HCT116 (cell line): ENCODE measurements at regions not wholly inside any gene's neighbourhood (a gene's known extent, or its start where the extent isn't known, plus 50 kb on each side); places are given as distances from the start of the nearest gene placed in this dataset.

Experiments
- ATAC-seq: fragments of 200-7000 bp; cut with Tn5 transposase; 2 replicates; pipeline ENCODE4 v1.9.1; 2020; ENCODE audit warnings: mild to moderate bottlenecking, moderate library complexity
- BruUV-seq: library from RNA; stranded (reverse); fragments of 400-500 nt; replicated peaks from 2 replicates; lab custom pipeline; 2021; lab: Mats Ljungman, UMichigan
- CTCF ChIA-PET: fragments of 300-600 bp; sonication (Branson Sonifier 250); formaldehyde crosslinking; loops from one replicate; lab custom pipeline; 2021; ENCODE audit warnings: antibody characterized with exemption; lab: Charles Lee
- POLR2A ChIA-PET: fragments of 300-600, 350-600 bp; sonication (Branson Sonifier 250); formaldehyde crosslinking; loops from one replicate; lab custom pipeline; 2021; ENCODE audit warnings: antibody characterized with exemption; lab: Charles Lee
- RAD21 ChIA-PET, 2 experiments: fragments of 300-600 bp; sonication (Branson Sonifier 250); formaldehyde crosslinking; loops; one replicate each; lab custom pipeline; 2023; ENCODE audit warnings: low total read pairs in 2 of 2; ENCODE audit not compliant: uncharacterized antibody in 2 of 2, unreplicated experiment in 2 of 2, low non-redundant PET in 1 of 2; lab: Charles Lee
- DNase-seq: peaks from one replicate; pipeline ENCODE4 v3.0.0-alpha.2; 2010; ENCODE audit warnings: low read depth, low spot score
- H2AFZ ChIP-seq: fragments of 200-600 bp; shearing (Covaris generic), sonication (generic); 2 replicates; pipeline ENCODE4 v1.6.1; 2017; ENCODE audit warnings: low read depth, mixed run types, mixed read lengths, antibody characterized with exemption, low read length; ENCODE audit not compliant: poor library complexity, severe bottlenecking
- H3K27ac ChIP-seq: 2 replicates; pipeline ENCODE4 v1.5.1; 2012; ENCODE audit warnings: low read depth, low read length
- H3K27me3 ChIP-seq: fragments of 200-600 bp; sonication (generic); 2 replicates; pipeline ENCODE4 v1.6.1; 2016; ENCODE audit warnings: mixed run types, low read length, mixed read lengths; ENCODE audit not compliant: insufficient read depth
- H3K36me3 ChIP-seq, 2 experiments: fragments of 200-500 bp in 1 of 2; fragments of 200-600 bp in 1 of 2; sonication (Bioruptor generic) in 1 of 2; sonication (generic) in 1 of 2; 2 replicates each; pipeline versions ENCODE4 v1.5.1 to v1.6.1; 2014 to 2016; ENCODE audit warnings: low read length in 2 of 2, inconsistent platforms in 1 of 2, mixed read lengths in 1 of 2, mixed run types in 1 of 2; ENCODE audit not compliant: insufficient read depth in 2 of 2, control insufficient read depth in 1 of 2
- H3K4me1 ChIP-seq, 2 experiments: fragments of 200-600 bp in 1 of 2; sonication (generic) in 1 of 2; 2 replicates each; pipeline versions ENCODE4 v1.5.1 to v1.6.1; 2012 to 2017; ENCODE audit warnings: low read length in 2 of 2, inconsistent platforms in 1 of 2, mild to moderate bottlenecking in 1 of 2, mixed read lengths in 1 of 2, mixed run types in 1 of 2, moderate library complexity in 1 of 2; ENCODE audit not compliant: insufficient read depth in 2 of 2, control insufficient read depth in 1 of 2
- H3K4me2 ChIP-seq: fragments of 200-600 bp; sonication (generic); 2 replicates; pipeline ENCODE4 v1.6.1; 2017; ENCODE audit warnings: mixed run types, low read length, mixed read lengths
- H3K4me3 ChIP-seq, 2 experiments: fragments of 200-600 bp in 1 of 2; sonication (generic) in 1 of 2; replicated peaks in 1 of 2; 2 replicates each; pipeline ENCODE4 v1.5.1; 2011 to 2016; ENCODE audit warnings: low read length in 2 of 2, control low read depth in 1 of 2, low read depth in 1 of 2, mild to moderate bottlenecking in 1 of 2, mixed read lengths in 1 of 2, mixed run types in 1 of 2
- H3K79me2 ChIP-seq: fragments of 200-600 bp; sonication (generic); 2 replicates; pipeline ENCODE4 v1.6.1; 2017; ENCODE audit warnings: mild to moderate bottlenecking, mixed run types, low read length, moderate library complexity, mixed read lengths; ENCODE audit not compliant: insufficient read depth
- H3K9ac ChIP-seq: fragments of 200-600 bp; sonication (generic); 2 replicates; pipeline ENCODE4 v1.6.1; 2016; ENCODE audit warnings: low read length, mixed read lengths
- H3K9me2 ChIP-seq: fragments of 200-600 bp; sonication (generic), shearing (Covaris generic); 2 replicates; pipeline ENCODE4 v1.6.1; 2017; ENCODE audit warnings: mixed run types, mild to moderate bottlenecking, moderate library complexity; ENCODE audit not compliant: insufficient read depth
- H3K9me3 ChIP-seq, 2 experiments: fragments of 200-500 bp in 1 of 2; fragments of 200-600 bp in 1 of 2; sonication (Bioruptor generic) in 1 of 2; sonication (generic) in 1 of 2; 2 replicates each; pipeline ENCODE4 v1.6.1; 2014 to 2017; ENCODE audit warnings: low read length in 2 of 2, mixed read lengths in 2 of 2, inconsistent platforms in 1 of 2, low read depth in 1 of 2, mild to moderate bottlenecking in 1 of 2, mixed run types in 1 of 2, moderate library complexity in 1 of 2; ENCODE audit not compliant: control insufficient read depth in 1 of 2, insufficient read depth in 1 of 2
- H4K20me1 ChIP-seq: fragments of 200-600 bp; sonication (generic), shearing (Covaris generic); 2 replicates; pipeline ENCODE4 v1.6.1; 2017; ENCODE audit warnings: mixed run types, mild to moderate bottlenecking, moderate library complexity; ENCODE audit not compliant: insufficient read depth
- EZH2 ChIP-seq: fragments of 200-600 bp; sonication (generic); IDR thresholded peaks from 2 replicates; pipeline ENCODE4 v1.6.1; 2017; ENCODE audit warnings: antibody characterized with exemption, mixed run types
- EZH2phosphoT487 ChIP-seq: fragments of 200-600 bp; IDR thresholded peaks from 2 replicates; pipeline ENCODE4 v1.6.1; 2018; ENCODE audit warnings: antibody characterized with exemption, borderline replicate concordance
- FOSL1 ChIP-seq: IDR thresholded peaks from 2 replicates; pipeline ENCODE4 v1.6.1; 2012; ENCODE audit warnings: low read depth
- JUND ChIP-seq: IDR thresholded peaks from 2 replicates; pipeline ENCODE4 v1.6.1; 2012
- POLR2A ChIP-seq: IDR thresholded peaks from 2 replicates; pipeline ENCODE4 v1.7.0; 2011; ENCODE audit warnings: borderline replicate concordance; ENCODE audit not compliant: insufficient read depth, insufficient read length; ENCODE audit errors: extremely low read depth
- SP1 ChIP-seq: IDR thresholded peaks from 2 replicates; pipeline ENCODE4 v1.6.1; 2012; ENCODE audit warnings: low read depth
- ZNF274 ChIP-seq: fragments of 200-500 bp; sonication (Bioruptor generic); IDR thresholded peaks from 2 replicates; pipeline ENCODE4 v1.6.1; 2014; ENCODE audit warnings: mild to moderate bottlenecking, low read depth, low read length, inconsistent platforms
- intact Hi-C: fragments of 100-400 bp; cut with micrococcal nuclease; formaldehyde crosslinking; loops from 2 replicates; pipeline ENCODE4 v1.10.0; 2022
- TF ChIP-seq, protein P1 (sequence below): IDR thresholded peaks from 2 replicates; pipeline ENCODE4 v1.6.1; 2012; ENCODE audit warnings: low read depth
- TF ChIP-seq, protein P2 (sequence below): IDR thresholded peaks from 2 replicates; pipeline ENCODE4 v1.6.1; 2012

DNA sequence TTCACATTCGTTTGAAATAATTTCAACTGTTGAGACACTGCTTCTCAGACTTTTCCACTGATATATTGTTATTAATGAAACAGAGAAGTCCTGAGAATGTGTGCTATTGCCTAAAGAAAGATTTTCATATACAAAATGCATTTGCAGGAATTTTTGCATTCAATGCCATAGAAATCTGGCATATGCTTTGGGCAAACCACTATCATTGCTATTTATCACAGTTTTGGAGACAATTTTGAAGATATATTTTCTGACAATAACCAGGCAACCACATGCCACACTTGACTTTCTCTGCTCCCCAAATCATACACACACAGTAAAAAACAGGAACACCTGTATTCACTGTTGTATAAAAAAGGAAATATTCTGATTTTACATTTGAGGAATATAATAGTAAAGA is 1303.7 kb upstream of the IGFBP7 start:
- DNase-seq (no peak), ATAC-seq (no peak)
- Histone ChIP-seq H3K9ac (no peak overlapping the region), H3K9me3 (peaks cover 3 to 7% of the 10 kb centered on the region in 2 experiments; a peak in 2 of 4 replicates), H3K79me2 (no peaks in the 10 kb centered on the region), H4K20me1 (no peaks in the 10 kb centered on the region), H2AFZ (no peak overlapping the region), H3K36me3 (no peaks in the 10 kb centered on the region), H3K4me1 (no peaks in the 10 kb centered on the region), H3K4me2 (no peak overlapping the region), H3K9me2 (no peaks in the 10 kb centered on the region), H3K27me3 (no peaks in the 10 kb centered on the region), H3K27ac (no peak overlapping the region), H3K4me3 (no peak overlapping the region)
- intact Hi-C loops = no loop called here
- BruUV-seq = no TSS peak
- POLR2A ChIA-PET = no interaction called here
- RAD21 ChIA-PET = no interaction called here
- TF ChIP-seq POLR2A (no peak), ZNF274 (no peak), FOSL1 (no peak), JUND (no peak), EZH2 (no peak), EZH2phosphoT487 (no peak), SP1 (no peak)
- TF ChIP-seq, protein P1, sequence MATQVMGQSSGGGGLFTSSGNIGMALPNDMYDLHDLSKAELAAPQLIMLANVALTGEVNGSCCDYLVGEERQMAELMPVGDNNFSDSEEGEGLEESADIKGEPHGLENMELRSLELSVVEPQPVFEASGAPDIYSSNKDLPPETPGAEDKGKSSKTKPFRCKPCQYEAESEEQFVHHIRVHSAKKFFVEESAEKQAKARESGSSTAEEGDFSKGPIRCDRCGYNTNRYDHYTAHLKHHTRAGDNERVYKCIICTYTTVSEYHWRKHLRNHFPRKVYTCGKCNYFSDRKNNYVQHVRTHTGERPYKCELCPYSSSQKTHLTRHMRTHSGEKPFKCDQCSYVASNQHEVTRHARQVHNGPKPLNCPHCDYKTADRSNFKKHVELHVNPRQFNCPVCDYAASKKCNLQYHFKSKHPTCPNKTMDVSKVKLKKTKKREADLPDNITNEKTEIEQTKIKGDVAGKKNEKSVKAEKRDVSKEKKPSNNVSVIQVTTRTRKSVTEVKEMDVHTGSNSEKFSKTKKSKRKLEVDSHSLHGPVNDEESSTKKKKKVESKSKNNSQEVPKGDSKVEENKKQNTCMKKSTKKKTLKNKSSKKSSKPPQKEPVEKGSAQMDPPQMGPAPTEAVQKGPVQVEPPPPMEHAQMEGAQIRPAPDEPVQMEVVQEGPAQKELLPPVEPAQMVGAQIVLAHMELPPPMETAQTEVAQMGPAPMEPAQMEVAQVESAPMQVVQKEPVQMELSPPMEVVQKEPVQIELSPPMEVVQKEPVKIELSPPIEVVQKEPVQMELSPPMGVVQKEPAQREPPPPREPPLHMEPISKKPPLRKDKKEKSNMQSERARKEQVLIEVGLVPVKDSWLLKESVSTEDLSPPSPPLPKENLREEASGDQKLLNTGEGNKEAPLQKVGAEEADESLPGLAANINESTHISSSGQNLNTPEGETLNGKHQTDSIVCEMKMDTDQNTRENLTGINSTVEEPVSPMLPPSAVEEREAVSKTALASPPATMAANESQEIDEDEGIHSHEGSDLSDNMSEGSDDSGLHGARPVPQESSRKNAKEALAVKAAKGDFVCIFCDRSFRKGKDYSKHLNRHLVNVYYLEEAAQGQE = no peak
- TF ChIP-seq, protein P2, sequence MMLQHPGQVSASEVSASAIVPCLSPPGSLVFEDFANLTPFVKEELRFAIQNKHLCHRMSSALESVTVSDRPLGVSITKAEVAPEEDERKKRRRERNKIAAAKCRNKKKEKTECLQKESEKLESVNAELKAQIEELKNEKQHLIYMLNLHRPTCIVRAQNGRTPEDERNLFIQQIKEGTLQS = no peak
- CTCF ChIA-PET = no interaction called here
